ENCODE measurements at regions not wholly inside any gene's neighbourhood (a gene's known extent, or its start where the extent isn't known, plus 50 kb on each side); places are given as distances from the start of the nearest gene placed in this dataset.

DNA sequence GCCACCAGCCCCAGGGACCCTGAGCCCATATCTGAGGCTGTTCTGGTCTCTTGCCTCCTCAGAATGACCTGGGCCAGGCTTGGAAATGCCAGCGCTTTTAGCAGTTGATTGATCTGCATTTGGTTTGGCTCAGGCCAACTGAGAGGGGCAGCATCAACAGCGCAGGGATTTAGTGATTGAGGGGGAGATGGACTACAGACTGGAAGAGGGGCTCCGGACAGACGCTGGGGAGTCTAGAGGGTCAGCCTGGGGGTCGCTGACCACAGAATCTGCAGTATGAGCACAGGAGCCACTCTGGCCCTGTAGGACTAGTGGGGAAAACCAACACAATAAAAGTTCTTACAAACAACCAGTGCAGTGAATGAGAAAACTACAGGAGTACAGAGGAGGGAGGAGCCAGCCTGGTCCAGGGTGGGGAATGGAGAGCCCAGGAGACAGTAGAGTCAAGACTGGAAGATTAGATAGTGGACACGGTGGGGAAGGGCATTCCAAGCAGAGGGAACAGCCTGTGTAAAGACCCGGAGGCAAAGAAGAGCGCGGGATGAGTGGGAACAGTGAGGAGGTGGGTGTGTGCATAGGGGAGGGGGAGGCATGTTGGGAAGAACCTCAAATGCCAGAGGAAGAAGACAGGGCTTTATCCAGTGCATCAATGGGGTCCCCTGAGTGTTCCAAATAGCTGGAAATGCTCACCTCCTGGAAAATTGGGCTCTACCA lies 128.9 kb downstream of the MRM1 start:
- TF ChIP-seq POLR2AphosphoS5 (IDR thresholded peaks at IDR 0.05; ENCODE audit: low read depth, low read length) (no peak), POLR2A (IDR thresholded peaks at IDR 0.05; ENCODE audit: low read depth, low read length) (no peak)

Data from GM12892 (cell line).